Tongue (tissue), 1 donor: ENCODE measurements at regions not wholly inside any gene's neighbourhood (a gene's known extent, or its start where the extent isn't known, plus 50 kb on each side); places are given as distances from the start of the nearest gene placed in this dataset.

Source experiments
- DNase-seq: peaks from one replicate; pipeline ENCODE4 v3.0.0-alpha.2; 2015

DNA sequence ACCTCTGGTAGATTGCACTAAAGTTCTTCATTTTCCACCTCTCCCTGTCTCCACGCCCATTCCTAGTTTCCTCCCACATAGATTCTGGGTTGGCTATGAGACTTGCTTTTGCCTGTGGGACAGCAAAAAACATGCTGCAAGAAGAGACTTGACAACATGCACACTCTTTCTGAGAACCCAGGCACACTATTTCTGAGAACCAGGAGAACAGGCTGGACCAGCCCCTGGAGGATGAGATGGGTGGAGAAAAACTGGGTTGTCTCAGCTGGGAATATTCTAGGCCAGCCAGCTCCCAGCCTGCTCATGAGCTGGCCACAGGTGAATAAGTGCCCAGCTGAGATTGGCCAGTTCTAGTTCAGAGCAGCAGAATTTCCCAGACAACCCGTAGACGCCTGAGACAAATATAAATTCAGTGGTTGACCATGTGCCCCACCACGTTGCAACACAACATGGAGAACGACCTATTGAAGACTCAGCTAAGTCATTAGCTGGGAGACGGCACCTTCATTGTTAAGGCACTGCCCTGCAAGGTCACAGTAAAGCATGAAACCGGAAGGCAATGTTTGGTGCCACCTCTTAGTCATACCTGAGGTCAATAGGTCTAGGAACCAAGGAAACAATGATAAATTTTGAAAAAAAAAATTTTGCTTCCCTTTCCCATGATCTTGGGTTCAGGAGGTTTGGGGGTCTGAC, 92.7 kb upstream of the AKR1E2 start:
- peak; percentile 68 for DNase-seq

DNA sequence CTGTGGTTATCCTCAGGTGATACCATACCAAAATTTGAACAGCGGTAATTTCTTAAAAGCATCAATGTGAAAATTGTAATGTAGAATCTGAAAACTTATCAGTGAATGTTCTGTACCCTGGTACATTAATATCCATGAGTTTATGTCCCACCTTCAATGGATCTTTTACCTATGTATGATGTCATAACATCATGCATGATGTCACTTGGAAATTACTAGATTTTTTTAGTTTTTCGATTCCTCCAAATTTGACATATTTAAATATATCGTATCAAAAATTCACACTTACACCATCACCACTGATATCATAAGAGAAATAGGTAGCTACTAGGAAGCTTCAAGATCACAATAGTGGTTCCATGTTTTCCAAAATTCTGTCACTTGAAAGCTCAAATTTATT, 95.0 kb upstream of the AKR1E2 start:
- no peak for DNase-seq

DNA sequence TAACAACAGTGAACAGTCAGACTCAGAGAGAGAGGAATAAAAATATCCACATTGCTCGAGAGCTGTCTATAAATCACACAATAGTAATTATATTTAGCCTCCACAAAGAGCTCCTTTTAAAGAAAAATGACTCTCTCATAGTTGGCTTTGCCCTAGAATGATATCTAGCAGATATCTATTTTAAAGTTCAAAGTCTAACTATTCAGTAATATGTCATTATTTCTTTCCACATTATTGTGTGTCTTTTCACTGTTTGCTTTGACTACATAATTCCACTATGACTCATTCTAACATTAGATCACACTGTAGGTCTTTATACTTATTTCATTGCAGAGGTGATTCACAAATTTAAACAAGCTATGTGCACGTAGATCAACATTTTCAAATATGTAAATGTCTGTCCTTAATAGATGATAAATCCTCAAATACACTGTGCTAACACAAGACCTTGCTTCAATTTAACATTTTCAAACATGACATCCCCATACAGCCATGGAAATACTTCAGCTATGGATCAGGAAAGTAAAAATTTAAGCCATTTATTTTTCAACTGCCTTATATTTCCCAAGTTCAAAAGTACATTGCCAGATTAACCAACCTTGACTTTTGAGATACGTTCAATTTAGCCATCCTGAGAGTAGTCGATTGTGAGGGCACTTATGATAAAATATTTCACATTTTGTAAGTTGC, 99.9 kb upstream of the AKR1E2 start:
- peak; percentile 41 for DNase-seq

DNA sequence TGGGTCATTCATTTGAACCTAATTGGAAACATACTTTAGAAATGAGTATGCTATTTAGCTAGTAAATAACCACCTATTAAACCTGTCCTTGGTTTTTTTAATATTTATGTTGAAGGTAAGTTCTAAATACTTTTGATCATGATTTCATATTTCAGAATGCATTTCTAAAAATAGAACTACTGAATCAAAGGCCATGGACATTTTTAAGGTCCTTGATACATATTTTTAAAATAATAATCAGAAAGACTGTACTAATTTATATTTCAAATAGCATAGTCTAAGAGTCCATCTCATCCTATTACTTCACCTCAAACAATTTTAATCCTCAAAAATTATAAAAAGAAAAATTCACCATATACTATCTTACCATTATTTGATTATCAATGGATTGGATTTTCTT, 102.1 kb upstream of the AKR1E2 start:
- no peak for DNase-seq

DNA sequence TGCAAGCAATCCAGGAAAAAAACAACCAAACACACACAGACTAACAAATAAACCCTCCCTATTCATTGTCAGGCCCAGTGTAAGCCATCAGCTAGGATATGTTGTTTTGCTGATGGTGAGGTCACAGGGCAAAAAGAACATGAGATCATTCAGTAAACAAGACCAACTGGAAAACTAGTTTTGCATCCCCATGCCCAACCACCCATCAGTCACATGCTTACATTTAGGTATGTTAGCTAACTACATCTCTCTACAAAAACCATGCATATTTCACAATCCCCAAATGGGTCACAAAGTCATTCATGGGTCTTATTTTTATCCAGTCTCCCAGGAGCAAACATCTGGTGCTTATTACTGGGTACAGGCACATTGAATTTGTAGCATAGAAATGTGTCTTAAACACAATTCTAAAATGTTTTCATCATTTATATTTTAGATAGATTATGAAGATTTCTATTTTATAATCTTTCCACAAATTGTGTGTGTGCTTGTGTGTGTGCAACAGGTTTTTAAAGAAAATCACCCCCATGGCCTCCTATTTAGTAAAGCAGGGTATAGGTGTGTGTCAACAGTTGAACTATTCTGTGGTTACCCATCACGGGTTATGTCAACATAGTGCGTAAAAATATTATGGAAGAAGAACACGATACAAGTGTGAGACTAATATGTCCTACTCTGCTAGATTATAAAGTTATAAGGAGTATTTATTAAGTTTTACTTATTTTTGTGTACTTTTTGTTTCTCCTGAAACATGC, 103.8 kb upstream of the AKR1E2 start:
- peak; percentile 9 for DNase-seq

DNA sequence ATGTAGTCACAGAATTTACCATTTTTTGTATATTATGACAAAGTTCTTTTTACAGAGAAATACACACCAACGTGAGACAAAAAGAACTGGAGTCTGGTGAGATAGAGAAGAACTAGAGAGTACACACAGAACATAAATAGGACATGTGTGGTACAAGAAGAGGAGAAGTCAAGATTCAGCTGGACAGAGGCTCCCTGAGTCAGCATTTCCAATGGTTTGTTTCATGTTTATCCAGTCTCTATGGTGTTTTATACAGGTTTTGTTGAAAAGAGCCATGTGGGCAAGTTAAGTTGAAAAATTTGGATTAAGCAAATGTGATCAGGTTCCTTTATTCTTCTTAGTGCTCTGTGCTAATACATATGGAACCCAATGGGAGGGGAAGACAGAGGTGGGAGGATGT, 105.5 kb upstream of the AKR1E2 start:
- no peak for DNase-seq

DNA sequence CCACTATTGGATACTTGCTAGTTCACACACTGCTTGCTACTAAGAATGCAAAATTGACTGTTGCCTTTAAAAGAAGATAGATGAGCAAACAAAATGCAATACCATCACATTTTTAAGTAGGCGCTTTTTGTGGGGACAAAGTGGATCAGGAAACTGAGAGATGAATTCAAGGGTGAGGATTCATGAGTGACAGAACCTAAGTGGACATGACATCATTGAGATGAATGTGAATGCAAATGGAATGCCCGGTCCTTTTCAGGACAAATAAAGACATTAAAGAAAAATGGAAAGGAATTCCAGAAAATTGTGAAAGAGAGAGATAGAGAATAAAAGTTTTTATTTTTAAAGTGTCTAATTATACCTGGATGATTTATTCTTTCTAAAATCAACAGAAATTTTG, 106.3 kb upstream of the AKR1E2 start:
- no peak for DNase-seq

DNA sequence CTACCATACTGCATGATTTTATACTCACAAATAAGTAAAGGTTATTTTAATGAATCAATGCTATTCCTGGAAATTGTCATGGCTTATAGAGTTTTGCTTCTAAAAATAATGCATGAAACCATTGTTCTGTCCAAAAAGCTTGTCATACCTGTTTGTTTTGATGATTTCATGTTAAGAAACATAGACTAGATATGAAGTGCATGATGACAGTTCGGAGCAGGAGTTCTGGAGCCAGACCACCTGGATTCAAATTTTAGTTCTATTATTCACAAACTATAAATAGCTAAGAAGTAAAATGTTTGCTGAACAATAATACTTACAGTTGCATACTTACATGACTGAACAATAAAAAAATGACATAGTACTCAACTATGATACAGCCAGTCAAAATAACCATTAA, 107.0 kb upstream of the AKR1E2 start:
- DNase-seq, result peak; percentile 61

DNA sequence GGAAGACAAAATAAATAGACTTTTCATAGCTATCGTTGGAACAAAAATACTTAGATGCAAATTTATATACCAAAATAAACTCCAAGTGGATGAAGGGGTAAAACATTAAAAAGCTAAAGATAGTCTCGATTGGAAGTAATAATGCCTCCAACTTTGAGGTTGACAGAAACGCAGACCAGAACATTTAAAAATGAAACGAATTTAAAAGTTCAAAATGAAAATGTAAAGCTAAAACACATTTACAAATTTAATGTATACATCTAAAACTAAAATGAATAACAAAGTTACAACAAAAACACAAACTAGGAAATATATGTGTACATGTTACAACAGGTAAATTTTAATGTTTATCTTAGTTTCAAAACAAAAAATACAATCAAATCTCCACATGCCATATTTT, 107.5 kb upstream of the AKR1E2 start:
- DNase-seq, result no peak

DNA sequence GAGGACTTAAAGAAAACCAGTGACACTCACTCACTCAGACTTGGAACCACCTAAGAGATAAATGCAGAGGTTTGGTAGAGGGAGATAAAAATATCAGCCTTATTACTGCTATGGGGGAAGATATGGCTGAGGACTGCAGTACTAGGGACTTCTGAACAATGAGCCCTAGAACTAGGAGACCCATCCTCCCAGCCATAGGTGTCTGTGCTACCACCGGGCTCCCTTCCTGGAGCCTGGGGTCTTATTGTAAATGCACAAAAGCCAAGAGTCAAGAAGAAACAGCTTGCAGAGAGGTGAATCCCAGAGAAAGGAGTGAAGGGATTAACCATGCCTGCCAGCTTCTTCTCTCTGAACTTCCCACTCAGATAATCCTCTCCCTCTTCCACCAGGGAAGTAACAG, 108.3 kb upstream of the AKR1E2 start:
- DNase-seq, result no peak

DNA sequence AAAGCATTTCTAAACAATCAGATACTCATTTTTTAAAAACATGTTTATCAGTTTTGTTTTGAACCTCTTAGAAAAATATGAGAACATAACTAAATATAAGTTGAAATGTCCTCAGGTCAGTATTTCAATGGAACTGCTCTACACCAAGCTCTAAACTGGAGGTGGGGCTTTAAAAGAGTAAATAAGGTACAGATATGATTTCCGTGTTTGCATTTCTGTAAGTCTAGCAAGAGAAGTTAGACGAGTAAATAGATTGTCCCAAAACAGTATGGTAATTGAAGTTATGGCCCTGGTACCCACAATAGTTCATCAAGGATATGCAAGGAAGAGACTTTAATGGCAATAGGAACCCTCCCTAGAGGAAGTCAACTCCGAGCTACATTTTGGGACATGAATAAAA, 115.1 kb upstream of the AKR1E2 start:
- DNase-seq, result no peak

DNA sequence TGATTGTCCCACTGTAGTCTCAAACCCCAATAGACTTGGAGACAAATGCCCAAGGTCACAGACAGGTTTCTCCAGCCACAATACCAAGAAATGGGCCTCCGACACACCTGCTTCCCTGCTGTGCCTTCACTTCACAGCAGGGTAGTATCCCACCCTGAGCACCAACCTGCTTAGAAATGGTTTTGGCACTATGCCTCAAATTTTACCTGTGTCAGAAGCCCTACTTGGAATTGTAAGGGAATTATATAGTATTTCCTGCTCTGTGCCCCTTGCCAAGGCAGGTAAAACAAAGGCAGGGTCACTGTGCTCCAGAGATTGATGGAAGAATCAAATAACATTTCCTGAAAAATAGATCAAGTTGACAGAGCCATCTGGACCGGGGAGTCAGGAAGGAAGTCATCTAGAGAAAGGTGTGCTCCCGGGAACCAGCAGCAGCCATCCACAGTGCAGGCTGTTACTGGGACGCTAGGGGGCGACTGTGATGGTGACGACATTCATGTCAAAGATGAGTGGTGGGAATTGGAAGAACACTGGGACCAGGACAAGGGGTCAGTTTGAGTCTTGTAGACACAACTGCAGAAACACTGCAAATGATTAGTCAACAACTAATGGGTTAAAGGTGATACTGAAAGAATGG, 117.8 kb upstream of the AKR1E2 start:
- DNase-seq, result no peak

DNA sequence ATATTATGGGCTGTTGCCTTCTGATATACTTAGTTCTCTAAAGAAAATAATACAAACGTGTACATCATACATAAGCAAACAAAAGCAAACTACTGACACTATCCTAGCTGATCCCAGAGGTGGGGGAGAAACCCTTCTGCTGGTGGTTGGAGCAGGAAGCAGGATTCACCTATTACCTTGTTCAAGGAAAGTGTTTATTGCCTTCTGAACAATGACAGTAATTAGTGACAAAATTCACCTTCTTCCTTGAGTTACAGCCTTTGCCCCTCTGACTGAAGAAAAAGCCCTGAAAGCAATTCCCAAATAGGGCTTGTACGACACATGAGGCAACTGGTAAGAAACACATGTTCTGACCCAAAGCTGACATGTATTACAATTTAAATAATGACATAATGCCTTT, 118.8 kb upstream of the AKR1E2 start:
- DNase-seq, result no peak

DNA sequence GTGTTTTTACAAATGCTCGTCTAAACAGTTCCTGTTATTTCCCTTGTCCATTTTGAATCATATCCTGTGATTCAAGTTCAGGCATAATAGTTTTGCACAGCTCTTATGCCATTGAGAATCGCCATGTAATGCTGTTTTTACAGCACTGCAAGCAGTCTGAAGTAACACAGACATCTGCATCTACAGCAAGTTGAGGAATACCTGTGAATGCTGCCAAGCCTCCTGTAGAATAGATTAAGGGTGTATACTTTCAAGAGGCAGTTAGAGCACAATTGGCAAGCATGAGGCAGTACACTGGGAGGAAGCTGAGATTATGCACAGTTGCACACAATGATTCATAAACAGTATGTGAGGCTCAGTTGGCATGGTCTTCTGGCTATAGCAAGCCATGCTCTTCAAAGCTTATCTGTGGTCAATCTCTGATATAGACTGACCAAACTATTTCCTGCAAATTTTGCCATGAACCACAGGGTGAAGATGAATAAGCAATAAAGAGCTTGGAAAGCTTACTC, 121.9 kb upstream of the AKR1E2 start:
- DNase-seq, result peak; percentile 75

DNA sequence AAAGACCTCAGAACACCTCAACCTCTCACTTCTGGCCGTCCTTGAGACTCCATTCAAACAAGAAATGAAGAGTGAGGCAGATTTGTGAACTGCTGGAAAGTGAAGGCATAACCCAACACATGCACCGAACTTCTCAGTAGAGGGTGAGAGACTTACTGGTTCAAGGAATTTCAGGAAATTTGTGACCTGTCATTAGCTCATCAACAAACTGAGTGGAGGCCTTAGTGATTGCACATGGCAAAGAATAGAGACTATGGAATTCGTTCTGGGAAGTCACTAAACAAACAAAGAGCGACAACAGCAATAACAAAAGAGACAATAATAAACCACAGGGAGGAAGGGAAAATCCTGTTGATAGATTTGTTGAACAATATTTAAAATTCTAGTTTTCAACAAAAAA, 125.0 kb upstream of the AKR1E2 start:
- no peak for DNase-seq

DNA sequence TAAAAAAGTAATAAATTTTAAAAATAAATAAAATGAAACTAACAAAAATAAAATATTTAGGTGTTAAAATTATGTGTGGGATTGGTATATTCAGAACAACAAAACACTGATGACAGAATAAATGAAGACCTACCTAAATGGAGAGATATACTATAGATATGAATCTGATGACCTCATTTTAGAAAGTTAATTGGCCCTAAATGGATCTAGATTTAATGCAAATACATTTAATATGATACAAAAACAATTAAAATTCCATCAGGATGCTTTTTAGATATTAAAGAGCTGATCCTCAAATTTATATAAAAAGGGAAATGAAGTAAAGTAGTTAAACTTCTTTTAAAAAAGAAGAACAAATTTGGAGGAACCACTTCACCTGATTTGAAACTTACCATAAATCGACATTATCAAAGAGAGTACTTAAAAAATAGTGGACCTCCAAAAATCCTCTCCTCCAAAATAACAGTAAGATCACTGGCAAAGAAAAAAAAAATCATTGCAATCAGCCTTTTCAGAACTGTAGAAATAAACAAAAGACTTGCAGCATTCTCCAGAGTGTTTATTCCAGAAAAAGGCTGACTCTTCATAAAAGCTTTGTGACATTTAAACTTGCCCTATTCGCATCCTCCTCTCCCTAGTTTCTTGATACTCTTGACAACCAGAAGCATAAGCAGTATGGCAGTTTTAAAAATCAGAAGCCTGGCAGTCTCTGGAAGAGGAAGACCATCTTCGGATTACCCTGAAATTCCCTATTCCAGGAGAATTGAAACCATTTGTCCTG, 125.9 kb upstream of the AKR1E2 start:
- DNase-seq, result no peak

DNA sequence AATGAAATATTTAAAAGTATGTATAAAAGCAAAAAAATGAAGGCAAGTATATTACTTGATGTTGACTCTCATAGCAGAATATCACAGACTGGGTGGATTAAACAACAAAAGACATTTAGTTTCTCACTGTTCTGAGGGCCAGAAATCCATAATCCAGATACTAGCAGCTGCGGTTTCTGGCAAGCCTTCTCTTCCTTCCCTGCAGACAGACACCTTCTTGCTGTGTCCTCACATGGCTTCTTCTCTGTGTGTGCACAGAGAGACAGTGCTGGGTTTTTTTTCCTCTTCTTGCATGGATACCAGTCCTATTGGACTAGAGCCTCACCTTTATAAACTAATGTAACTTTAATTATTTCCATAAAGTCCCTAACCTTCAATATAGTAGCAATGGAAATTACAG, 127.9 kb upstream of the AKR1E2 start:
- DNase-seq, result peak; percentile 88

DNA sequence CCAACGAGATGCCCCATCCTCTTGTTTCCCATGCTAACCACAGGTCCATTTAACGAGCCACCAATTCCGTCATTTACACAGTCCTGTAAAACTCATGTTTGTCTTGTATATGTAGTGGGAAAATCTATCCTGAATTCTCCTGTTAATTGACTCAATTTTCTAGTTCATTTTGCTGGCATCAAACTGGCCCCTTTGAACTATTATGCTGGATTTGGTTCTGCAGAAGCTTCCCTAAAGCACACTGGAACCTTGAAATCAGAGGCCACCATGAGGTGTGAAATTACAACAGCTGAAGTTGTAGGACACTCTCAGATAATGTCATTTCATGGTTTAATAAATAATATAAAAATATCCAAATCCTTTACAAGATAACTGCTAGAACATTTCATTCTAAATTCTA, 129.8 kb upstream of the AKR1E2 start:
- DNase-seq, result peak; percentile 69

DNA sequence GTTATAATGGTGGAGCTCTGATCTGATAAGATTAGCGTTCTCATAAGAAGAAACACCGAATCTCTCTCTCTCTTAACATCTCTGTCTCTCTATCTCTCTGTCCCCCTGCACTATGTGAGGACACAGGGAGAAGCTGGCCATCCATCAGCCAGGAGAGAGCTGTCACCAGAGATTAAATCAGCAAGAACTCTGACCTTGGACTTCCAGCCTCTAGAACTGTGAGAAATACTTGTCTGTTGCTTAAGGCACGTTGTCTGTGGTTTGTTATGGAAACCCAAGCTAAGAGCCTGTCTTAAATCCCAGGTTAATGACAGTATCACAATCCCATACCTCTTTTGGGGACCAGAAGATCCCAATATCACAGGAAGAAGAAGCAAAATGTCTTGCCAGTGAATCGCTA, 132.0 kb upstream of the AKR1E2 start:
- DNase-seq, result no peak

DNA sequence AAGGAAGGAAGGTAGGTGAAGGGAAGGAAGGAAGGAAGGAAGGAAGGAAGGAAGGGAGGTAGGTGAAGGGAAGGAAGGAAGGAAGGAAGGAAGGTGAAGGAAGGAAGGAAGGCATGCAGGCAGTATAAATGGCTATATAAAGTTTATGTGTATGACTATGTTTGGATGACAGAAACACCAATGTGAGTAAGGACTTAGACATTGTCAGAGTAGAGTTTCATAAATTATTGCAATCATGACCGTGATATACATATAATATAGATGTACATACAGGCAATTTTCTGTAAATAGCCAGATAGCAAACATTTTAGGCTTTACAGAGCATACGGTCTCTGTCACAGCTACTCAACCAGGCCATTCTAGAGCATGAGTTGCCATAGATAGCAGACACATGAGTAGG, 133.8 kb upstream of the AKR1E2 start:
- no peak for DNase-seq

DNA sequence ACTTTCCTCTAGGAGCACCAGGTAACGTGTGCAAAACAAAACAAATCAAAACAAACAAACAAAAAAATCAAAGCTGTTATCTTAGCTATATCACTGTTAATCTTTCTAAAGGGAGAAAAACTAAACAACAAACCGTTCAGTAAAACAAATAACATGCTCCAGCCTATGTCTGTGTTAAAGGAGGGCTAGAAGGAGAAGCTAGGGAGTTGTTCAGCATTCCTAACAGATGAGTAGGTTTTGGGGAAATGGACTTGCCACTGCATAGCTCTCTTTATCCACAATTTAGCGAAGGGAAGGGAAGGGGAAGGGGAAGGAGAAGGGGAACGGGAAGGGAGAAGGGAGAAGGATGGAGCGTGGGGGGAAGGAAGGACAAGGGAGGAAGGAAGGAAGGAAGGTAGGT, 134.2 kb upstream of the AKR1E2 start:
- no peak for DNase-seq

DNA sequence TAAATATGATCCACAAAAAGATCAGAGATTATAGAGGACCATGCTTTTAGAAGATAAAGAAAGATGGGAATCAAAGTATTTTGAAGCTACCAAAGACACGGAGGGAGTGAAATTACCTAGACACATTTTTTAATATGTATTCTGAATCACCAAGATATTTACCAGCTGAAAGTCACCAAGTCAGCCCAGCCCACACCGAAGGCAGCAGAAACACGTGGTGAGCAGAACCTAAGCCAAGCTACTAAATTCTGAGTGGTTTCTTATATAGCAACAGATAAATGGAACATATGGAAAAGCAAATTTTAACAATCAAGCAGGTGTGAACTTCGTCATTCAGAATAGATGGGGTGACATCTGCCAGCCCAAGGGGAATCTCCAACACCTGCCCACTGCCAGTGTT, 134.7 kb upstream of the AKR1E2 start:
- no peak for DNase-seq
